Left renal cortex interstitium (tissue), 4 donors: ENCODE measurements at regions not wholly inside any gene's neighbourhood (a gene's known extent, or its start where the extent isn't known, plus 50 kb on each side); places are given as distances from the start of the nearest gene placed in this dataset.

ENCODE experiments used
- DNase-seq, 4 donors: peaks; one replicate each; pipeline ENCODE4 v3.0.0-alpha.2; 2013; ENCODE audit warnings: low read depth in 4 of 4, low spot score in 2 of 4, missing footprints in 1 of 4

DNA sequence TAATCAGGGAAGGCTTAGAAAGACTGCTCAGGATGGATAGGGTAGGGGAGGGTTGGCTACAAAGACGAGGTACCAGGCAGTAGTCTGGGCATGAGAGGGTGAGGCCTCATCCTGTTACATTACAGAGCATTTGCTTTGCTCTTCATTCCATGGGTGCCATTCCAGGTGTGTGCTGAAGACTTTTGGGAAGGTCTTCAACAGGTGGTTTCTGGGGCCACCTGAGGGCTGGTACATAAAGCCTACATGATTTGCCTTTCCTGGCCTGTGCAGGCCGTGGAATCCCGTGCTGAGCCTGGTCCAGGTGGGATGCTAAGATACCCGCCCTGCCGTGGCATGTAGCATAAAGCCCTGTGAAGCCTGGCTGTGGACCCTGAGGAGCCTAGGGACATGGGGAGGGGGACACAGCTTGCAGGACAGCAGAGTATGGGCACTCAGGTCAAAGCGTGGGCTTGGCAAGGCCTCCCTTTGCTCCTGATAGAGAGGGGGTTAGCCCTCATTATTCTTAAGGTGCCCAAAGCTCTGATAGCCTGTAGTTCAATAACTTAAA, 55.6 kb upstream of the ZNF536 start:
- DNase-seq = no peak

DNA sequence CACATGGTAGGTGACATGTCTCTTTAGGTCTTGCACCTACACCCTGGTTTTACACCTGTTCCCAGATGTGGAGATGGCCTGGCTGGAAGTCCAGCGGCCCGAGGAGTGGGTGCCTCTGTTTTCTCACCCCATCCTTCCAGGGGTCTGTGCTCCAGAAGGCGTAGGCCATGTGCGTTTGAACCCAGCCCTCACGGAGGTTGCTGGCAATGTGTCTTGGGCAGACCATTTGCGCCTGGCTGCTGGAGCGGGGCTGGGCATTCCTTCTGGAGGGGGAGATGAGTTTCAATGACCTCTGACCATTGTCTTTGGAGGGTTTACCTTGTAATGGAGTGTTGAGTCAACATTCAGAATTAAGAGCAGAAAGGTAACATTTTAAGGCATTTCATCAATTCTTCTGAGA, 54.8 kb upstream of the ZNF536 start:
- DNase-seq = no peak

DNA sequence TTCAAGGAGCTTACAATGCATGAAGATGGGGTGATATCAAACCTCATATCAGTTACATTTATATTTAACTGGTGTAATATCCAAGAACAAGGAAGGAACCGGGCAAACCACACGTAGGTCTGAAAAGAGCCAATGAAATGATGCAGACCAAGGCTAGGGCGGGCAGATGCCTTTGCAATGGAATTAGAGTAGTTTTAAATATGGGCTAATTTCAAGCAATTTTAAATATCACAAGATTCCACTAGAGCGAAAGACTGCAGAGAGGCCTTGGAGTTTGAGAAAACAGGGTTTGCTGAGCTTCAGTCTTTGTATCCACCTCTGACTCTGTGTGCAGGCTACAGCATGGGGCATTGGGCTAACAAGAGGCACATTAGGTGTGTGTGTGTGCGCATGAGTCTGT, 53.9 kb upstream of the ZNF536 start:
- DNase-seq = no peak

DNA sequence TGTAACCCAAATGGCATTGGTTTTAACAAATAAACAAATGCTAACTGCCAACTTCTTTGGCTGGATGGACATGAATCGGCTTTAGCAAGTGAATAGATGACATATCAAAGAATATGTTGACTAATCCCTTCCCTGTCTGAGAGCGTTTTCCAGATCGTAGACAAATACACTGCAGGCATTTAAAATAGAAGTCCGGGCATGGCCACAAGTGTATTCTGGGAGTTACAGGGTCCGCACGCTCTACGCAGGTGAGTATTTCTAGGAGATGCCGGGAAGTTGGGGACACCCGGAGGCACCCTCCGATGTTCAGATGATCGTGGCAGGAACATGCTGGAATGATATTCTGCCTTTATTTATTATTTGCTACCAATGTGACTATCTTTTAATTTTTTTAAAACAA, 53.2 kb upstream of the ZNF536 start:
- DNase-seq = no peak

- DNase-seq = no peak
Measured at GRCh38 chr19:30319411-30319810, 52.8 kb upstream of the ZNF536 start.

GRCh38 chr19:30319876-30320275, 52.3 kb upstream of the ZNF536 start:
- DNase-seq = no peak

GRCh38 chr19:30320466-30320865, 51.7 kb upstream of the ZNF536 start:
- DNase-seq = no peak

- no peak for DNase-seq
Measured at GRCh38 chr19:30320916-30321315, 51.3 kb upstream of the ZNF536 start.
